NB4 (cell line): ENCODE measurements at regions not wholly inside any gene's neighbourhood (a gene's known extent, or its start where the extent isn't known, plus 50 kb on each side); places are given as distances from the start of the nearest gene placed in this dataset.

ENCODE experiments used
- DNase-seq: peaks from one replicate; pipeline ENCODE4 v3.0.0; 2010; ENCODE audit warnings: low read depth
- H3K4me3 ChIP-seq: one replicate; pipeline ENCODE4 v1.5.1; 2011; ENCODE audit warnings: mild to moderate bottlenecking, low read depth, low read length, moderate library complexity
- CTCF ChIP-seq: IDR thresholded peaks from one replicate; pipeline ENCODE4 v1.5.1; 2012; ENCODE audit warnings: low read depth, low read length
- MAX ChIP-seq: IDR thresholded peaks from 2 replicates; pipeline ENCODE4 v1.6.1; 2011; ENCODE audit warnings: low read depth, low read length
- MYC ChIP-seq: IDR thresholded peaks from 2 replicates; pipeline ENCODE4 v1.6.1; 2011; ENCODE audit warnings: low read depth, low read length
- POLR2A ChIP-seq: IDR thresholded peaks from 2 replicates; pipeline ENCODE4 v1.6.1; 2011; ENCODE audit warnings: mild to moderate bottlenecking; ENCODE audit not compliant: insufficient read length; ENCODE audit errors: extremely low read depth

DNA sequence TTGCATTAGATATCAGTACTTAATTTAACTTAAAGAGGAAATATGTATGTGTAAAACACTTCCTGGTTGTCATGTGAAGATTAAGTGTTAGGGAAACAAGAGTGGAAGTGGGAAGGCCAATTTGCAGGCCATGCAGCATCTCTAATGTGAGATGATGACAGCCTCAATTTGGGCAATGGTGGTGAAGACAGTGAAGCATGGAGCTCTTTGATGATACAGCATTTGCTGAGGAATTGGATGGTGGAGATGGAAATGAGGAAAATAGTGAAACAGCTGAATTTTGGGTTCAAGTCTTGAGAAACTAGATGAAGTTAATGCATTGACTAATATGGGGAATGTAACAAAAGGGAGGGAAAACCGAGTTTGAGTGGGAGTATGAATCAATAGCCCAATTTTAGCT is 231.7 kb upstream of the MIR17HG start:
- no peak for DNase-seq
- no peak for TF ChIP-seq POLR2A
- TF ChIP-seq MYC, result no peak
- H3K4me3 ChIP-seq, result no peak overlapping the region

- no peak overlapping the region for H3K4me3 ChIP-seq
- TF ChIP-seq CTCF, result no peak
- TF ChIP-seq MAX, result no peak
- no peak for TF ChIP-seq POLR2A
- TF ChIP-seq MYC, result no peak
- DNase-seq, result no peak
These were observed 230.1 kb upstream of the MIR17HG start for GRCh38 chr13:91117351-91117750.

DNA sequence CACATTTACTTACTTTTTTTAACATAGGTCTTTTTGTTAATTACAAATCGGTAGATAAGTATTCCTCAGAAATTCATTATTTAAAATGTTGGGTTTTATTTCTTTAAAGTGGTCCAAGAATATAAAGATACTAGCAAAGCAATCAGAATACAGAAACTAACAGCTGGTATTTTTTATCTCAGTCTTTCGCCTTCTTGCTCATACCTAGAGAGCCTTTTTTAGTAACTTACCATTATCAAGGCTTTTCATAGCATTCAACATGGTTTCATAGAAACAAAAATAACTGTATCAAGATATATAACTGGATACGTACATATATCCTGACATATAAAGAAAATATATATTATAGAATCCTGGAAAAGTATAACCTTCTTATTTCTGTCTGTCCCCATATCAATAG is 227.8 kb upstream of the MIR17HG start:
- no peak for TF ChIP-seq CTCF
- TF ChIP-seq POLR2A, result no peak
- TF ChIP-seq MYC, result no peak
- TF ChIP-seq MAX, result no peak
- no peak for DNase-seq
- no peak overlapping the region for H3K4me3 ChIP-seq

DNA sequence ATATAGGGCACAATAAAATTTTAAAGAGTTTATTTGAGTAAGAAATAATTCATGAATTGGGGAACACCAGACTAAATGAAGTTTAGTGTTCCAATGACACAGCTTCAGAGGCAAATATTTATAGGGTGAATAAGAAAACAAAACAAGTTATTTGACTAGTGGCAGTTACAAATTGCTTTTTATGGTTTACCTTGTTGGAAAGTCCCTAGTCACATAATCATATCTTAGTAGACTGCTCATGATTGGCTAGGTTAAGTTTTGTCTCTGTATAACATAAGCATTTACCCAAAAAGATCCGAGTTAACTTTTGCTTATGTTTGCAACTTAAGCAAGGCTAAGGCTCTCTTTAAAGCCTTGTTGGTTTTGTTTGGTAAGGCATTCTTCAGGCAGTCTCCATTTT is 224.7 kb upstream of the MIR17HG start:
- H3K4me3 ChIP-seq, result no peak overlapping the region
- TF ChIP-seq MYC (no peak), CTCF (no peak), POLR2A (no peak)
- no peak for DNase-seq

DNA sequence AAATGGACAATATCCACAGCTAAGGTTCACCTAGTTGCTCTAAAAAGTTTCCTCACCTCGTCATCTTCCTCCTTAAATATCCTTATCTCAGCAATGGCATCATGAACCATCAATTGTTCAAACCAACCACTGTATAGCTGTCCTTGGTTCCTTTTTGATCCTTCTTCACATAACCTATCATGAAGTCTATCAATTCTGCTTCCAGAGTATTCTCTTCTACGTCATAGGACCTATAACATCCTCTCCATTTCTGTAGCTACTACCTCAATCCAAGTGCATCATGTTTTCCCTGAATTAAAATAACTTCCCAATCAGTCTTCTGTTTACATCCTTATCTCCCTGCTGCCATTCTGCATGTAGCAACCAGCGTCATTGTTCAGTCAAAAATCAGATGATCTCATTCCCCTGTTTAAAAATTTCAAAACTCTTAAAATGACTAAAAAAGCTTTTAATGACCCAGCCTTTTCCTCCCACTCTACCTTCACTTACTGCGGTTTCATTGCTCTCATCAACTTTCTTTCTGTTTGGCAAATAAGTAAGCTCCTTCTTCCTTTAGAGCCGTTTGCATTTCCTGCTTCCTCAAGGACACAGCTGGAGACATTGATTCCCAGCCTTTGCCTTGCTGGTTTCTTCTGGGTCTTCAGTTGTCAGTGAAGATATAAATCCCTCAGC is 223.9 kb upstream of the MIR17HG start:
- no peak overlapping the region for H3K4me3 ChIP-seq
- TF ChIP-seq POLR2A, result no peak
- no peak for TF ChIP-seq MAX
- TF ChIP-seq MYC, result no peak
- no peak for TF ChIP-seq CTCF
- DNase-seq, result no peak

- no peak overlapping the region for H3K4me3 ChIP-seq
- no peak for DNase-seq
- TF ChIP-seq POLR2A (no peak), CTCF (no peak), MYC (no peak), MAX (no peak)
These were observed 220.7 kb upstream of the MIR17HG start for GRCh38 chr13:91126806-91127205.
